Breast epithelium (tissue), 3 donors: ENCODE measurements at regions not wholly inside any gene's neighbourhood (a gene's known extent, or its start where the extent isn't known, plus 50 kb on each side); places are given as distances from the start of the nearest gene placed in this dataset.

ENCODE experiments used
- CTCF ChIP-seq, 3 donors: fragments of 450-650 bp; IDR thresholded peaks; one replicate each; pipeline ENCODE4 v1.5.1; 2016 to 2017; ENCODE audit warnings: antibody characterized with exemption in 3 of 3, mild to moderate bottlenecking in 3 of 3, moderate library complexity in 3 of 3
- POLR2A ChIP-seq: fragments of 450-650 bp; IDR thresholded peaks from one replicate; pipeline ENCODE4 v1.6.1; 2016; ENCODE audit warnings: antibody characterized with exemption, mild to moderate bottlenecking, moderate library complexity
- POLR2AphosphoS5 ChIP-seq, 3 donors: sonication (generic); formaldehyde crosslinking; IDR thresholded peaks; one replicate each; pipeline ENCODE4 v1.6.1; 2017; ENCODE audit warnings: antibody characterized with exemption in 3 of 3

- TF ChIP-seq CTCF (IDR thresholded peaks at IDR 0.05) (no peak), POLR2AphosphoS5 (IDR thresholded peaks at IDR 0.05) (no peak), POLR2A (no peak)
Observed at GRCh38 chr2:30323499-30323898, 92.2 kb downstream of the LBH start.
